Right atrium auricular region (tissue), 2 donors: ENCODE measurements at regions not wholly inside any gene's neighbourhood (a gene's known extent, or its start where the extent isn't known, plus 50 kb on each side); places are given as distances from the start of the nearest gene placed in this dataset.

Experiments
- DNase-seq: peaks from one replicate; pipeline ENCODE4 v3.0.0-alpha.2; 2019; ENCODE audit warnings: low spot score
- H3K27ac ChIP-seq, 2 donors: fragments of 200-600 bp; sonication (generic); 1 replicate in 1 of 2; 2 replicates in 1 of 2; pipeline ENCODE4 v1.5.1; 2016 to 2019
- H3K27me3 ChIP-seq, 2 donors: fragments of 200-600 bp; sonication (generic); one replicate each; pipeline versions ENCODE4 v1.5.1 to v1.6.0; 2017 to 2019
- H3K36me3 ChIP-seq: fragments of 200-600 bp; sonication (generic); one replicate; pipeline ENCODE4 v1.5.1; 2016
- H3K4me1 ChIP-seq, 2 donors: fragments of 200-600 bp; sonication (generic); one replicate each; pipeline versions ENCODE4 v1.5.1 to v1.6.0; 2017 to 2019
- H3K4me3 ChIP-seq, 2 donors: fragments of 200-600 bp; sonication (generic); 1 replicate in 1 of 2; 2 replicates in 1 of 2; pipeline ENCODE4 v1.5.1; 2017 to 2019; ENCODE audit warnings: mild to moderate bottlenecking in 1 of 2, moderate library complexity in 1 of 2
- H3K9me3 ChIP-seq, 2 donors: fragments of 200-600 bp; sonication (generic); one replicate each; pipeline ENCODE4 v1.5.1; 2019
- TF ChIP-seq, protein P1 (sequence below), 2 donors: fragments of 200-600 bp; sonication (generic); IDR thresholded peaks; one replicate each; pipeline ENCODE4 v1.5.1; 2019; ENCODE audit warnings: antibody characterized with exemption in 2 of 2

DNA sequence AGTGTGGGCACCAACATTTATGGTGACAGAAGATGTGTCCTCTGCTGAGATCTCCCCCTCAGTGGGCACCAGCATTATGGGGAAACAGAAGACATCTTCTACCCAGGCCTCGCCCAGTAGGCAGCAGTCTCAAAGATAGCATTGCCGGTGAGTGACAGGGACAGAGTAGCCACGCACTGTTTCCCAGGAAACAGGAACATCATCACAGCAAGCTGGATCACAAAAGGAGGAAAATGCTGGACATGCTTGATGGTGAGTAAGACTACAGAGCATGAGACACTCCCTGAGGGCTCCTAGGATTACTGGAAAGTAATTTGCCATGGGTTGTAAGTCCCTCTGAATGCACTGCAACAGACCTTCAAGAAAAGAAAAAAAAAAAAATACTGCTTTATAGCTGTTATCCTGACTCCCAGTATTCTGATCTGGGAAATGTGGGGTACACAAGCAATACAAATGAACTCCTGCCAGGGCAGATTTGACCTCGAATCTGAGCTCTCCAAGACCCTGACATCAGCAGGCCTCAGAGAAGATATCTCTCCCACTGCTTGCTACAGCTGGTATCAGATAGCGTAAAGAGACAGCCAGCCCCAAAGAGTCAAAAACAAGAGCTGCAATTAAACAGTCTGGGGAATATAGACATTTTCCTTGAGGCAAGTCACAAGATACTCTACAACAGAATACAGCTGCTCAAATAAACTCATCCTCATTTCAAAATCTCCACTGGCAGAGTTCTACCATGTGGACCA, 180.4 kb downstream of the RBM26 start:
- Histone ChIP-seq H3K27me3 (no peaks in the 10 kb centered on the region), H3K4me1 (no peaks in the 10 kb centered on the region), H3K36me3 (no peaks in the 10 kb centered on the region), H3K9me3 (no peaks in the 10 kb centered on the region), H3K27ac (no peak overlapping the region), H3K4me3 (no peak overlapping the region)
- TF ChIP-seq, protein P1, sequence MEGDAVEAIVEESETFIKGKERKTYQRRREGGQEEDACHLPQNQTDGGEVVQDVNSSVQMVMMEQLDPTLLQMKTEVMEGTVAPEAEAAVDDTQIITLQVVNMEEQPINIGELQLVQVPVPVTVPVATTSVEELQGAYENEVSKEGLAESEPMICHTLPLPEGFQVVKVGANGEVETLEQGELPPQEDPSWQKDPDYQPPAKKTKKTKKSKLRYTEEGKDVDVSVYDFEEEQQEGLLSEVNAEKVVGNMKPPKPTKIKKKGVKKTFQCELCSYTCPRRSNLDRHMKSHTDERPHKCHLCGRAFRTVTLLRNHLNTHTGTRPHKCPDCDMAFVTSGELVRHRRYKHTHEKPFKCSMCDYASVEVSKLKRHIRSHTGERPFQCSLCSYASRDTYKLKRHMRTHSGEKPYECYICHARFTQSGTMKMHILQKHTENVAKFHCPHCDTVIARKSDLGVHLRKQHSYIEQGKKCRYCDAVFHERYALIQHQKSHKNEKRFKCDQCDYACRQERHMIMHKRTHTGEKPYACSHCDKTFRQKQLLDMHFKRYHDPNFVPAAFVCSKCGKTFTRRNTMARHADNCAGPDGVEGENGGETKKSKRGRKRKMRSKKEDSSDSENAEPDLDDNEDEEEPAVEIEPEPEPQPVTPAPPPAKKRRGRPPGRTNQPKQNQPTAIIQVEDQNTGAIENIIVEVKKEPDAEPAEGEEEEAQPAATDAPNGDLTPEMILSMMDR (IDR thresholded peaks at IDR 0.05): no peak
- DNase-seq: no peak

DNA sequence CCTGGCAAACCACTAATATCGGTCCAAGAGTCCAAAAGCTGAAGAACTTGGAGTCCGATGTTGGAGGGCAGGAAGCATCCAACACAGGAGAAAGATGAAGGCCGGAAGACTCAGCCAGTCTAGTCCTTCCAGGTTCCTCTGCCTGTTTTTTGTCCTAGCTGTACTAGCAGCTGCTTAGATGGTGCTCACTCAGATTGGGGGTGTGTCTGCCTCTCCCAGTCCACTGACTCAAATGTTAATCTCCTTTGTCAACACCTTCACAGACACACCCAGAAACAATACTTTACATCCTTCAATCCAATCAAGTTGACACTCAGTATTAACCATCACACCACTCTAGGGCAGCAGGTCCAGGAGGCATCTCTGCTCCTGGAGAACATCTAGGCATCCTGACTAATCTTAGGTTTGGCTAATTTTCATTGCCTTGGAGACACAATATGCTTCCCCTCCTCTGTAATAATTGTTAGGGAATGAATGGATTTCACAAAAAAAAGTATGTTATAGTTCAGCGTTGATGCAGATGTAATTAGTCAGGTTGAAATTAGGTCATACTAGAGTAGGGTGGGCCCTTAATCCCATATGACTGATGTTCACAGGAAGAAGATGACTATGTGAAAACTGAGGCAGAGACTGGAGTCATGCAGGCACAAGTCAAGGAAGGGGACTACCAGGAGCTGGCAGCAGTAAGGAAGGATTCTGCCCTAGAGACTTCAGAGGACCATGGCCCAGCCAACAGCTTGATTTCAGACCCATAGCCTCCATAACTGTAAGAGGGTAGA, 183.4 kb downstream of the RBM26 start:
- Histone ChIP-seq H3K36me3 (no peaks in the 10 kb centered on the region), H3K27ac (no peak overlapping the region), H3K9me3 (peaks cover 0 to 3% of the 10 kb centered on the region in 2 donors), H3K4me3 (no peak overlapping the region), H3K27me3 (no peaks in the 10 kb centered on the region), H3K4me1 (no peaks in the 10 kb centered on the region)
- DNase-seq: no peak
- TF ChIP-seq, protein P1 (IDR thresholded peaks at IDR 0.05): no peak

DNA sequence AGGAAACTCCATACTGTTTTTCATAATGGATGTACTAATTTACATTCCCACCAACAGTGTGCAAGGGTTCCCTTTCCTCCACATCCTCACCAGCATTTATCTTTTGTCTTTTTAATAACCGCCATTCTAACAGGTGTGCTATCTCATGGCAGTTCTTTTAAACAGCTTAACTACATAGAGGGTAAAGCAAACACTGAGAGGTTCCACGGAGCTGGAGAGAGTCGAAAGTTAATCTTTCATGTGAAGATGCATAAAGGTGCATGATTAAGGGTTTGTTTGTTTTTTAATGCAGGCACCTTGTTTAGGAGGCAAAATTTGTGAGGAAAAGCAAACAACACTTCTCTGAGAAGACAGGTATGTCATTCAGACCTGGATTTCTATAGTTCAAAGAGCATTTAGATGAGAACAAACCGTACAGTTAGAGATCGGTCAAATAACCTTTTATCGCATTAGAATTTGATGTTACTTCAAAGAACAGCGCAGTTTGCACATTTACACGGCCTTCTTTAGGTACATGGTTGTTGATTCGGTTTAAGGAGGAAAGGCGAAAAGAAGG, 193.9 kb downstream of the RBM26 start:
- H3K27me3 ChIP-seq: no peaks in the 10 kb centered on the region
- no peak overlapping the region for H3K4me3 ChIP-seq
- H3K27ac ChIP-seq: no peak overlapping the region
- no peaks in the 10 kb centered on the region for H3K4me1 ChIP-seq
- DNase-seq: no peak
- H3K9me3 ChIP-seq: no peaks in the 10 kb centered on the region
- H3K36me3 ChIP-seq: no peaks in the 10 kb centered on the region
- TF ChIP-seq, protein P1 (IDR thresholded peaks at IDR 0.05): no peak

DNA sequence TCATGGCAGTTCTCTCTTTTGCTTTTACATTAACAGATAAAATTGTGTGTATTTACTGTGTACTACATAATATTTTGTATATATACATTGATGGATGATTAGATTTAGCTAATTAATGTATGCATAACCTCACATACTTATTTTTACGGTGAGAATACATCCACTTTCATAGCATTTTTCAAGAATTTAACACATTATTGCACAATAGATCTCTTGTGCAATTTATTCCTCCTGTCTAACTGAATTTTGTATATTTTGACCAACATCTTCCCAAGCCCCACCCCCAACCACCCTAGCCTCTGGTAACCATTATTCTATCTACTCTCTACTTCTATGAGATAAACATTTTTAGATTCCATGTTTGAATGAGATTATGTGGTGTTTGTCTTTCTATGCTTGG, 194.7 kb downstream of the RBM26 start:
- no peak overlapping the region for H3K4me3 ChIP-seq
- no peaks in the 10 kb centered on the region for H3K27me3 ChIP-seq
- TF ChIP-seq, protein P1 (IDR thresholded peaks at IDR 0.05): no peak
- H3K36me3 ChIP-seq: no peaks in the 10 kb centered on the region
- H3K9me3 ChIP-seq: no peaks in the 10 kb centered on the region
- no peak overlapping the region for H3K27ac ChIP-seq
- DNase-seq: no peak
- no peaks in the 10 kb centered on the region for H3K4me1 ChIP-seq

DNA sequence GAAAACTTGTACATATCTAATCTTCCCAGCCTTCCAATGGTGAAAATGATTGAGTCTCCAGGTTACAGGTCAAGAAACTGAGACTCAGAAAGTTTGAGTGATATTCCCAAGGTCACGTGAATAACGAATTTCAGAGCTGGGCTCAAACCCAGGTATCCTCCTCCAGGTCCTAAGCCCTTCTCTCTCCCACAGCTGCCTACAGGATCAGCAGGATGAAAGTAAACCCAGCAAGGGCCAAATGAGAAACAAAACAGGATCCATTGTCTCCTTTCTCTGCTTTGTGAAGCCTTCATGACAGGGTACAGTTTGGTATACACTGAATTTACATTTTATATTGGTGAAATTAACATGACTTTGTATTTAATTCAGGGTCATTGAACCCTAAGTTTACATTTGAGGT, 208.1 kb downstream of the RBM26 start:
- TF ChIP-seq, protein P1 (IDR thresholded peaks at IDR 0.05): no peak
- H3K36me3 ChIP-seq: no peaks in the 10 kb centered on the region
- H3K27me3 ChIP-seq: no peaks in the 10 kb centered on the region
- H3K9me3 ChIP-seq: no peaks in the 10 kb centered on the region
- H3K4me1 ChIP-seq: no peaks in the 10 kb centered on the region
- H3K4me3 ChIP-seq: no peak overlapping the region
- H3K27ac ChIP-seq: no peak overlapping the region
- DNase-seq: no peak
